ENCODE measurements at regions not wholly inside any gene's neighbourhood (a gene's known extent, or its start where the extent isn't known, plus 50 kb on each side); places are given as distances from the start of the nearest gene placed in this dataset.

DNA sequence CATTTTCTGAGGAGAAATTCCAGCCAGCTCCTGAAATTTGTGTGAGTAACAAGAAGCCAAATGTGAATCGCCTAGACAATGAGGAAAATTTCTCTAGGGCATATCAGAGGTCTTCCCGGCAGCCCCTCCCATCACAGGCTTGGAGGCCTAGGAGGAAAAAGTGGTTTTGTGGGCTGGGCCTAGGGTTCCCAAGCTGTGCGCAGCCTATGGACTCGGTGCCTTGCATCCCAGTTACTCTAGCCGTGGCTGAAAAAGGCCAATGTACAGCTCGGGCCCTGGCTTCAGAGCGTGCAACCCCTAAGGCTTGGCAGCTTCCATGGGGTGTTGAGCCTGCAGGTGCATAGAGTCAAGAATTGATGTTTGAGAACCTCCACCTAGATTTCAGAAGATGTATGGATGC, 556.2 kb upstream of the DSEL start:
- TF ChIP-seq CTCF (IDR thresholded peaks at IDR 0.05; ENCODE audit: insufficient read depth, low read length, severe bottlenecking), result no peak
- no peak for FAIRE-seq

GRCh38 chr18:68060871-68061270, 544.4 kb upstream of the DSEL start:
- FAIRE-seq, result no peak
- H3K27me3 ChIP-seq (ENCODE audit: control insufficient read depth, insufficient read depth, low read length), result no peaks in the 10 kb centered on the region
- no peak overlapping the region for H3K4me3 ChIP-seq (ENCODE audit: low read depth, low read length)
- TF ChIP-seq CTCF (IDR thresholded peaks at IDR 0.05; ENCODE audit: insufficient read depth, low read length, severe bottlenecking), result no peak
- no peaks in the 10 kb centered on the region for H3K36me3 ChIP-seq (ENCODE audit: control insufficient read depth, insufficient read depth, low read length)
- no peak for DNase-seq (ENCODE audit: low read depth)

More for the DNA sequence above, 556.2 kb upstream of the DSEL start:
- DNase-seq (ENCODE audit: low read depth), result no peak
- Histone ChIP-seq H3K4me3 (ENCODE audit: low read depth, low read length) (no peak overlapping the region), H3K36me3 (ENCODE audit: control insufficient read depth, insufficient read depth, low read length) (no peaks in the 10 kb centered on the region), H3K27me3 (ENCODE audit: control insufficient read depth, insufficient read depth, low read length) (no peaks in the 10 kb centered on the region)

DNA sequence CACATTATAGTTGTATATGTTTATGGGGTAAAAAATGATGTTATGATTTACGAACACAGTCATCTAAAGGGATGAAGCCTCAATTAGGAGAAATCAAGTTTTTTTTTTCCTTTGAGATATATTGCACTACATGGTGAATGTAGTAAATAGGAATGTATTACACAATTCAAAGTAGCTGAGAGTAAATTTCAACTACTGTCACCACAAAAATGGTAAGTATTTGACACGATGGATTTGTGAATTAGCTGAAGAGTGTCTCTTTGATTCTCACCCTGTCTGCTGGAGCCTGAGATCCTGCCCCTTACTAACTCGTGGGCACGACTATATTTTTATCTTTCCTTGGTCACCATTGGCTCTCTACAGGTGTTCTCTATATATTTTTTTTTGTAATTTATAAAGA, 540.4 kb upstream of the DSEL start:
- no peak for FAIRE-seq

DNA sequence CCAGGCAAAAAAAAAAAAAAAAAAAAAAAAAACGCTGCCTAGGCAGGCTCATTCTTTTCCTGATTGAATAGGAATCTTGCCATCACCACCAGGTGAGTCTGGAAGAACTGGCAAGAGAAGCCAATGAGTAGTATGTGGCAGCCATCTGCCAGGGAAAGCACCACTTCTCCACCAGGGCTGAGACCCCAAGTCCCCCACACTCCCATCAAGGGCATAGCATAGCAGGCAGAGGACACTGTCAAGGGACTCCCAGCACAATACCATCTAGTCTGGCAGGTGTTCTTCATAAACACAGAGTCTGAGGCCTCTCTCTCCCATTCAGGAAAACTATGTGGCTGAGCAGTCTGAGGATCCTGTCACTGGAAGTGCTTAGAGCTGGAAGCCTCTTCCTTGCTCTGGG, 538.1 kb upstream of the DSEL start:
- Histone ChIP-seq H3K27me3 (ENCODE audit: control insufficient read depth, insufficient read depth, low read length) (no peaks in the 10 kb centered on the region), H3K36me3 (ENCODE audit: control insufficient read depth, insufficient read depth, low read length) (no peaks in the 10 kb centered on the region), H3K4me3 (ENCODE audit: low read depth, low read length) (no peak overlapping the region)
- FAIRE-seq (no peak), DNase-seq (ENCODE audit: low read depth) (no peak)
- TF ChIP-seq CTCF (IDR thresholded peaks at IDR 0.05; ENCODE audit: insufficient read depth, low read length, severe bottlenecking), result no peak

More for the DNA sequence above, 540.4 kb upstream of the DSEL start:
- Histone ChIP-seq H3K4me3 (ENCODE audit: low read depth, low read length) (no peak overlapping the region), H3K27me3 (ENCODE audit: control insufficient read depth, insufficient read depth, low read length) (no peaks in the 10 kb centered on the region), H3K36me3 (ENCODE audit: control insufficient read depth, insufficient read depth, low read length) (no peaks in the 10 kb centered on the region)
- no peak for TF ChIP-seq CTCF (IDR thresholded peaks at IDR 0.05; ENCODE audit: insufficient read depth, low read length, severe bottlenecking)
- no peak for DNase-seq (ENCODE audit: low read depth)

GRCh38 chr18:68053290-68053689, 536.8 kb upstream of the DSEL start:
- Histone ChIP-seq H3K4me3 (ENCODE audit: low read depth, low read length) (no peak overlapping the region), H3K27me3 (ENCODE audit: control insufficient read depth, insufficient read depth, low read length) (no peaks in the 10 kb centered on the region), H3K36me3 (ENCODE audit: control insufficient read depth, insufficient read depth, low read length) (no peaks in the 10 kb centered on the region)
- DNase-seq (ENCODE audit: low read depth) (no peak), FAIRE-seq (no peak)
- no peak for TF ChIP-seq CTCF (IDR thresholded peaks at IDR 0.05; ENCODE audit: insufficient read depth, low read length, severe bottlenecking)

- no peaks in the 10 kb centered on the region for H3K27me3 ChIP-seq (ENCODE audit: control insufficient read depth, insufficient read depth, low read length)
- no peak for DNase-seq (ENCODE audit: low read depth)
- H3K36me3 ChIP-seq (ENCODE audit: control insufficient read depth, insufficient read depth, low read length), result no peaks in the 10 kb centered on the region
- no peak overlapping the region for H3K4me3 ChIP-seq (ENCODE audit: low read depth, low read length)
- TF ChIP-seq CTCF (IDR thresholded peaks at IDR 0.05; ENCODE audit: insufficient read depth, low read length, severe bottlenecking), result no peak
- FAIRE-seq, result no peak
Measured at GRCh38 chr18:68041327-68041726, 524.8 kb upstream of the DSEL start.
